ENCODE measurements at regions not wholly inside any gene's neighbourhood (a gene's known extent, or its start where the extent isn't known, plus 50 kb on each side); places are given as distances from the start of the nearest gene placed in this dataset.
"Not testable (repeated sequence)": the region's sequence is repeated elsewhere in the genome, so short reads cannot be mapped to it uniquely, and the experiment has no call there.

DNA sequence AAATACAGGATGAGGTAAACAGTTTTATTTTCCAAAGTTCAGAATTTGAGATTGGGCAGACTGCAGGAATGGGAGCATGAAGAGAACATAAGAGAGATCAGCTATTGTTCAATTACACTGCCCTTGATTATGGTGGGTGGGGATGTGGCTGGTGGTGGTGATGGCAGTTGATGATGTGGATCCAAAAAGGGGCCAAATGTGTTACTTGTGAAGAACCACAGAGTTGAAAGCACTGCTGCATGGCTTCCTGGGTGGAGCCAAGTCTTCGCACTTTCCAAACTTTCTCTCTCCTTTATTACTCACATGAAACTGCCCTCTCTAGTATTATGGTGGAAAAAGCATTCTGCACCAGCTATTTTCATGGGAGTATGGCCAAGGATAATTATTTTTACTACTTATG is 1162.0 kb downstream of the RPIA start:
- TF ChIP-seq CTCF (IDR thresholded peaks at IDR 0.05; ENCODE audit: insufficient read depth, low read depth, low read length); EZH2 (IDR thresholded peaks at IDR 0.05; ENCODE audit: insufficient read depth, low read length): not testable (repeated sequence)
